ENCODE measurements at regions not wholly inside any gene's neighbourhood (a gene's known extent, or its start where the extent isn't known, plus 50 kb on each side); places are given as distances from the start of the nearest gene placed in this dataset.

DNA sequence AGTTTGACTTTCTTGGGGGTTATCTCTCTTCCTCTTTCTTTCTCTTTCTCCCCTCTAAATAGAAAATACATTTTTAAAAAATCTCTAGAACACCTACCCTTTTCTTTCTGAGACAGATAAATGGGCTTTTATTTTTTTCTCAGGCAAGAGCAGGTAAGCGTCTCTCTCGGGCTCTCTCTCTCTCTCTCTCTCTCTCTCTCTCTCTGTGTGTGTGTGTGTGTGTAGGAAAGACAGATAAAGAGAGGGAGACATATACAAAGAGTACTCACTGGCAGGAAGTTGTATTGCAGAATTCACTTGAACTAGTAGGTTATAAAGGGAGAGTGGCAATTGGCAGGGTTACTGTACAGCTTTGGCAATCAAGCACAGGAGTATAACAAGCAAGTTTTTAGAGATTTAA lies 118.1 kb upstream of the LSAMP start:
- TF ChIP-seq, protein P1, sequence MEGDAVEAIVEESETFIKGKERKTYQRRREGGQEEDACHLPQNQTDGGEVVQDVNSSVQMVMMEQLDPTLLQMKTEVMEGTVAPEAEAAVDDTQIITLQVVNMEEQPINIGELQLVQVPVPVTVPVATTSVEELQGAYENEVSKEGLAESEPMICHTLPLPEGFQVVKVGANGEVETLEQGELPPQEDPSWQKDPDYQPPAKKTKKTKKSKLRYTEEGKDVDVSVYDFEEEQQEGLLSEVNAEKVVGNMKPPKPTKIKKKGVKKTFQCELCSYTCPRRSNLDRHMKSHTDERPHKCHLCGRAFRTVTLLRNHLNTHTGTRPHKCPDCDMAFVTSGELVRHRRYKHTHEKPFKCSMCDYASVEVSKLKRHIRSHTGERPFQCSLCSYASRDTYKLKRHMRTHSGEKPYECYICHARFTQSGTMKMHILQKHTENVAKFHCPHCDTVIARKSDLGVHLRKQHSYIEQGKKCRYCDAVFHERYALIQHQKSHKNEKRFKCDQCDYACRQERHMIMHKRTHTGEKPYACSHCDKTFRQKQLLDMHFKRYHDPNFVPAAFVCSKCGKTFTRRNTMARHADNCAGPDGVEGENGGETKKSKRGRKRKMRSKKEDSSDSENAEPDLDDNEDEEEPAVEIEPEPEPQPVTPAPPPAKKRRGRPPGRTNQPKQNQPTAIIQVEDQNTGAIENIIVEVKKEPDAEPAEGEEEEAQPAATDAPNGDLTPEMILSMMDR (conservative IDR thresholded peaks at IDR 0.05 in 1 of 2, IDR thresholded peaks at IDR 0.05 in 1 of 2; ENCODE audit: extremely low read depth in 1 of 2, insufficient read depth in 1 of 2, low read depth in 1 of 2, low read length in 2 of 2) = no peak
- no peak for TF ChIP-seq EZH2 (IDR thresholded peaks at IDR 0.05; ENCODE audit: borderline replicate concordance, low read length)

All from mammary epithelial cell (primary cell).